Stimulated activated naive CD8-positive, alpha-beta T cell treated with anti-CD3 and anti-CD28 coated beads, Interleukin-15, Interleukin-2, amounts not matched to agents 100 ng/mL and 50 ng/mL, for 24 hours (primary cell): ENCODE measurements at regions not wholly inside any gene's neighbourhood (a gene's known extent, or its start where the extent isn't known, plus 50 kb on each side); places are given as distances from the start of the nearest gene placed in this dataset.
"Not testable (repeated sequence)": the region's sequence is repeated elsewhere in the genome, so short reads cannot be mapped to it uniquely, and the experiment has no call there.

ENCODE experiments used
- H3K27ac Mint-ChIP-seq: one replicate; pipeline ENCODE4 v1.8.0; 2021; ENCODE audit warnings: mild to moderate bottlenecking, mixed read lengths
- H3K27me3 Mint-ChIP-seq: one replicate; pipeline ENCODE4 v1.8.0; 2021; ENCODE audit warnings: mixed read lengths
- H3K36me3 Mint-ChIP-seq: one replicate; pipeline ENCODE4 v1.8.0; 2021; ENCODE audit warnings: low read depth, mixed read lengths
- H3K4me1 Mint-ChIP-seq: one replicate; pipeline ENCODE4 v1.8.0; 2021; ENCODE audit warnings: low read depth, mixed read lengths
- H3K4me3 Mint-ChIP-seq: one replicate; pipeline ENCODE4 v1.8.0; 2021; ENCODE audit warnings: mild to moderate bottlenecking, mixed read lengths
- H3K9me3 Mint-ChIP-seq: one replicate; pipeline ENCODE4 v1.8.0; 2021; ENCODE audit warnings: mixed read lengths

- Mint-ChIP-seq H3K27me3 (peaks cover 4% of the 10 kb centered on the region), H3K27ac (no peak overlapping the region), H3K4me3 (no peak overlapping the region), H3K36me3 (no peaks in the 10 kb centered on the region), H3K9me3 (peaks cover 24% of the 10 kb centered on the region), H3K4me1 (no peaks in the 10 kb centered on the region)
Measured at GRCh38 chr5:119694284-119694683, 64.9 kb downstream of the FAM170A start.

GRCh38 chr5:119706049-119706448, 76.7 kb downstream of the FAM170A start:
- H3K4me3 Mint-ChIP-seq, result no peak overlapping the region
- H3K27me3 Mint-ChIP-seq, result no peaks in the 10 kb centered on the region
- peaks cover under 1% of the 10 kb centered on the region for H3K9me3 Mint-ChIP-seq
- H3K4me1 Mint-ChIP-seq, result no peaks in the 10 kb centered on the region
- no peak overlapping the region for H3K27ac Mint-ChIP-seq
- no peaks in the 10 kb centered on the region for H3K36me3 Mint-ChIP-seq

DNA sequence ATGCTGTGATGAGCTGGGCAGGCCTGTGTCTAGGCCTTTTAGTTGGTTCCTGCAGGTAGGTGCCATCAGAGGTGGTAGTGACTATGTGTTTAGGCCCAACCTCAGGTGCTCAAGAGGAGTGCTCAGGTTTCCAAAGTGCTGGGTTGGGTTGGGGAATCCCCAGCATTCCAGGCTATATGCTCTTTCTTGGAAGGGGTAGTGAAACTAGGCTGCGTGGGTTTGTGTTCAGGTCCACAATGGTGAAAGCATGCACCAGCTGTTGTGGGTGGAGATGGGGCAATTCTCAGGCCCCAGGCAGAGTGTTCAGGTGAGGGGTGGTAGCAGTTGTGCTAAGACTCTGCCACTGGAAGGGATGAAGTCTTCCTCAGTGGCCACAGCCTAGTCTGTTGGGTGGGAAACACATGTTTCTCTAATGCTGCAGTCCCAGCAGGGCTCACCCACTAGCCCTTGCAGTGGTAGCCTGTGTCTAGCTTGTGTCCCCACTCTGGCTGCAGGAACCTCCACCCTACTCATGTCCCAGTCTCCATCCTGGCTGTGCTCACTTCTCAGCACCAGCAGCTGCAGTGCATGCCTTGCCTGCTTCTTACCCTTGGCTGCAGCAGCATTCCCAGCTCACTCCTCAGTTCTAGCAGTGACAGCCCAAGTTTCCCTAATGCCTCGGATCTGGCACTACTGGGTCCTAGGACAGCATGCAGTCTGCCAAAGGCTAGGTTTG, 78.9 kb downstream of the FAM170A start:
- no peaks in the 10 kb centered on the region for H3K36me3 Mint-ChIP-seq
- H3K27ac Mint-ChIP-seq, result no peak overlapping the region
- H3K9me3 Mint-ChIP-seq, result no peaks in the 10 kb centered on the region
- no peak overlapping the region for H3K4me3 Mint-ChIP-seq
- no peaks in the 10 kb centered on the region for H3K27me3 Mint-ChIP-seq
- no peaks in the 10 kb centered on the region for H3K4me1 Mint-ChIP-seq

DNA sequence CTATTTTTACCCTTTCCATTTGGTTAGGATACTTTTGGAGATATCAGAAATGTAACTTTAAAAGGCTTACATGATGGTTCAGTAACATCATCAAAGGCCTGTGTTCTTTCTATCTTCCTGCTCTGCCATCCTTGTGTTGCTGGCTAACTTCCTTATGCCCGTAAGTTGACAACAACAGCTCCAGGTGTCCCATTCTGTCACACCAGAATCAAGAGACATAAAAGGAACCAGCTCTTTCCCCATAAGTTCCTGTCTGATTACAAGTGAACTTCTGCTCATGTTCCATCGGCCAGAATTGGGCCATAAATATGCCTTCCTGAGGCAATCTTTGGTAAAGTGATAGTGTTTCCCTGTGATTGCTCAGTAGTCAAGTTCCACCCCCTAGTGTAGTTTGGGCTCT, 92.4 kb downstream of the FAM170A start:
- H3K9me3 Mint-ChIP-seq, result peaks cover 4% of the 10 kb centered on the region
- H3K27ac Mint-ChIP-seq, result no peak overlapping the region
- no peaks in the 10 kb centered on the region for H3K36me3 Mint-ChIP-seq
- peaks cover 3% of the 10 kb centered on the region for H3K27me3 Mint-ChIP-seq
- H3K4me1 Mint-ChIP-seq, result no peaks in the 10 kb centered on the region
- no peak overlapping the region for H3K4me3 Mint-ChIP-seq

DNA sequence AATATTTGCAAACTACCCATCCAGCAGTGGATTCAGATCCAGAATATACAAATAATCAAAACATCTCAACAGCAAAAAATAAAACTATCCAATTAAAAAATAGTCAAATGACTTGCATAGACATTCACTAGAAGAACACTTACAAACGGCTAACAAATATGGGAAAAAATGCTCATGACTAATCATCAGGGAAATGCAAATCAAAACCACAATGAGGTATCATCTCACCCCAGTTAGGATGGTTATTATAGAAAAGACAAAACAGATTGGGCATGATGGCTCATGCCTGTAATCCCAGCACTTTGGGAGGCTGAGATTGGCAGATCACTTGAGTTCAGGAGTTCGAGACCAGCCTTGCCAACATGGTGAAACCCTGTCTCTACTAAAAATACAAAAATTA, 95.9 kb downstream of the FAM170A start:
- H3K4me3 Mint-ChIP-seq, H3K27ac Mint-ChIP-seq, H3K27me3 Mint-ChIP-seq, H3K9me3 Mint-ChIP-seq, H3K4me1 Mint-ChIP-seq, H3K36me3 Mint-ChIP-seq: not testable (repeated sequence)

DNA sequence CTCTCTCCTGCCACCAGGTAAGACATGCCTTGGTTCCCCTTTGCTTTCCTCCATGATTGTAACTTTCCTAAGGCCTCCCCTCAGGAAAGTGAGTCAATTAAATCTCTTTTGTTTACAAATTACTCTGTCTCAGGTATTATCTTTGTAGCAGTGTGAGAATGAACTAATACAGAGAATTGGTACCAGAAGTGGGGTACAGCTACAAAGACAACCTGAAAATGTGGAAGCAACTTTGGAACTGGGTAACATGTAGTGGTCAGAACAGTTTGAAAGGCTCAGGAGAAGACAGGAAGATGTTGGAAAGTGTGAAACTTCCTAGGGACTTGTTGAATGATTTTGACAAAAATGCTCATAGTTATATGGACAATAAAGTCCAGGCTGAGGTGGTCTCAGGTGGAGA, 97.2 kb downstream of the FAM170A start:
- Mint-ChIP-seq H3K27ac (no peak overlapping the region), H3K27me3 (peaks cover 3% of the 10 kb centered on the region), H3K4me1 (no peaks in the 10 kb centered on the region), H3K4me3 (no peak overlapping the region), H3K36me3 (no peaks in the 10 kb centered on the region), H3K9me3 (peaks cover 7% of the 10 kb centered on the region)

DNA sequence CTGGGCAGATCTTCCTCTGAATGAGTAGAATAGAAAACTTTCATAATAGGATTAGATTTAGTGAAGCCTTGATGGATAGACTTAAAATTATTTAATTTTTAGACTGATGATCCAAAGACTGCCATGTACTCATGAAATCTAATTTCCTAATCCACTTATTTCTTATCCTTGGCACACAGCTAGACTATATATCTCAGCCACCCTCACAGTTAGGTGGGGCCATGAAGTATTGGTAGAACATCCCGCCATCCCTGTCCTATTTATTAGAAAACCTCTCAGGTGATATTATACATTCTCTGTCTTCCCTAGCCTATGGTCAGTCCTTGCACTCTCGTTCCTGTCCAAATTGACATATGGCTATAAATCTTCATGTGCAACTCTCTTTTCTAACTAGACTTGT, 110.9 kb downstream of the FAM170A start:
- Mint-ChIP-seq H3K9me3 (no peaks in the 10 kb centered on the region), H3K27ac (no peak overlapping the region), H3K36me3 (no peaks in the 10 kb centered on the region), H3K4me1 (no peaks in the 10 kb centered on the region), H3K4me3 (no peak overlapping the region), H3K27me3 (peaks cover 3% of the 10 kb centered on the region)

DNA sequence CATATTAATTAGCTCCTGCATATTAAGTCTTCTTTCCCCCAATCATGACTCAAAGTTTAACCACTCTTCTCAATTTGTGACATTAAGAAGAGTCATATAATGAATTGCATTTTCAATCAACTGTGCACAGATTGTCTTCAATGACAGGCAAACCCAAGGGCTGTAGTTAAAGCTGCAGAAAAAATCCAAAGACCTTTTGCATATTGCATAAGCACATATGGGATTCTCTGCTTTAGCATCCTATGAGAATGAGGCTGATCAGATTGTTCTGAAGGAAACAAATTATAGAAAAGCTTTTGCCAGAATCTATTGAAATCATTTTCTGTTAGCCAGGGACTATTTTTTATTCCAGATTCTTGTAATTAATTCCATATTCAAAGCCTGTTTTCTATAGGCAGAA, 112.3 kb downstream of the FAM170A start:
- no peaks in the 10 kb centered on the region for H3K4me1 Mint-ChIP-seq
- no peaks in the 10 kb centered on the region for H3K9me3 Mint-ChIP-seq
- no peak overlapping the region for H3K27ac Mint-ChIP-seq
- H3K4me3 Mint-ChIP-seq, result no peak overlapping the region
- H3K27me3 Mint-ChIP-seq, result peaks cover 3% of the 10 kb centered on the region
- H3K36me3 Mint-ChIP-seq, result no peaks in the 10 kb centered on the region

DNA sequence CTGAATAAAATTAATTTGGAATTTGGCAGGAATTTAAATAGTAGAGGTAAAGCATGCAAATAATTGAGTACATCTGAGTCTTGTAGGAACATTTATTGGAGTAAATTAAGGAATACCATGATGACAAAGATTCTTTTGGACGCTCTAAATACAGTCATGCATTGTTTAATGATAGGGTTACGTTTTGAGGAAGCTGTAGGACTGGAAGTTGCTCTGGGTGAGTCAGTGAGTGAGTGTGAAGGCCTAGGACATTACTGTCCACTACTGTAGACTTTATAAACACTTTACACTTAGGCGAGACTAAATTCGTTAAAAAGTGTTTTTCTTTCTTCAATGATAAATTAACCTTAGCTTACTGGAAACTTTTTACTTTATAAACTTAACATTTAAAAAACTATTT, 113.0 kb downstream of the FAM170A start:
- no peak overlapping the region for H3K27ac Mint-ChIP-seq
- H3K36me3 Mint-ChIP-seq, result no peaks in the 10 kb centered on the region
- H3K27me3 Mint-ChIP-seq, result peaks cover 3% of the 10 kb centered on the region
- no peak overlapping the region for H3K4me3 Mint-ChIP-seq
- no peaks in the 10 kb centered on the region for H3K4me1 Mint-ChIP-seq
- no peaks in the 10 kb centered on the region for H3K9me3 Mint-ChIP-seq

DNA sequence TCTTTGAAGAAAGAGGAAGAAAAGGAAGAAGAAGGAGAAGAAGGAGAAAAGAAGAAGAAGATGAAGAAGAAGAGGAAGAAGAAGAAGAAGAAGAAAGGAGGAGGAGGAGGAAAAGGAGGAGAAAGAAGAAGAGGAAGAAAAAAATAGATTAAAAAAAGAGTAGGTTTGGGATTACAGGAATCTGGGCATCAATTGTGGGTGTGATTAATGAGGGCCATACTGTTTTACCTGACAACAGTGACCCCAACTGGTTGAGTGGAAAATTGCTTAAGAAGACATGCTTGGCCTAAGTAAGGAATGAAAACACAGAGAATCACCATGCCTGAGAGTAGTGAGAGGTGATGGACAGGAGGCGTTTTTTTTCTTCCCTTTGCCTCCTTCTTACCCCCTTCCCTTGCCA, 114.6 kb downstream of the FAM170A start:
- no peaks in the 10 kb centered on the region for H3K36me3 Mint-ChIP-seq

GRCh38 chr5:119745976-119746375, 116.6 kb downstream of the FAM170A start:
- H3K27ac Mint-ChIP-seq, result peak overlapping the region; percentile 1
- no peak overlapping the region for H3K4me3 Mint-ChIP-seq
- H3K36me3 Mint-ChIP-seq, result no peaks in the 10 kb centered on the region
- H3K9me3 Mint-ChIP-seq, result no peaks in the 10 kb centered on the region
- H3K4me1 Mint-ChIP-seq, result no peaks in the 10 kb centered on the region
- H3K27me3 Mint-ChIP-seq, result no peaks in the 10 kb centered on the region

More for the DNA sequence above, 114.6 kb downstream of the FAM170A start:
- Mint-ChIP-seq H3K4me3 (no peak overlapping the region), H3K27me3 (peaks cover 3% of the 10 kb centered on the region), H3K27ac (no peak overlapping the region), H3K4me1 (no peaks in the 10 kb centered on the region), H3K9me3 (no peaks in the 10 kb centered on the region)

GRCh38 chr5:119746984-119747383, 117.6 kb downstream of the FAM170A start:
- H3K27me3 Mint-ChIP-seq, result no peaks in the 10 kb centered on the region
- H3K27ac Mint-ChIP-seq, result no peak overlapping the region
- no peaks in the 10 kb centered on the region for H3K36me3 Mint-ChIP-seq
- H3K4me1 Mint-ChIP-seq, result no peaks in the 10 kb centered on the region
- H3K9me3 Mint-ChIP-seq, result no peaks in the 10 kb centered on the region
- no peak overlapping the region for H3K4me3 Mint-ChIP-seq

DNA sequence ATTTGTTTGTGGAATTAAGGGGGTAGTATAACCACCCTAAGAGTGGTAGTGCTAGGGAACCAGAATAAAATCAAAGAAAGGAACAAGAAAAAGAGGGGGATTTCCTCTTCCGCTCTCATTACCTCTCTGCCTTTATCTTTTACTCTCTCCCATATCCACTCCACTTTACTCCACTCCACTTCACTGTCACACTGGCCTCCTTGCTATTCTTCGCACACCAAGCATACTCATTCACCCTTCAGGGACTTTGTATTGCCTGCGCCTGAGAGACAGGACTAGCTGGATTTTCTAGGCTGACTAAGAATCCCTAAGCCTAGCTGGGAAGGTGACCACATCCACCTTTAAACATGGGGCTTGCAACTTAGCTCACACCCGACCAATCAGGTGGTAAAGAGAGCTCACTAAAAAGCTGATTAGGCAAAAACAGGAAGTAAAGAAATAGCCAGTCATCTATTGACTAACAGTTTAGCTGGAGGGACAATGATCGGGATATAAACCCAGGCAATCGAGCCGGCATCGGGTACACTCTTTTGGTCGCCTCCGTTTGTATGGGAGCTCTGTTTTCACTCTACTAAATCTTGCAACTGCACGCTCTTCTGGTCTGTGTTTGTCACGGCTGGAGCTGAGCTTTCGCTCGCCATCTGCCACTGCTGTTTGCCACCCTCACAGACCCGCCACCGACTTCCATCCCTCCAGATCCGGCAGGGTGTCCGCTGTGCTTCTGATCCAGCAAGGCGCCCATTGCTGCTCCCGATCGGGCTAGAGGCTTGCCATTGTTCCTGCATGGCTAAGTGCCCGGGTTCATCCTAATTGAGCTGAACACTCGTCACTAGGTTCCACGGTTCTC, 121.8 kb downstream of the FAM170A start:
- Mint-ChIP-seq H3K36me3 (no peaks in the 10 kb centered on the region), H3K4me1 (no peaks in the 10 kb centered on the region), H3K4me3 (no peak overlapping the region), H3K27me3 (no peaks in the 10 kb centered on the region), H3K27ac (no peak overlapping the region), H3K9me3 (no peaks in the 10 kb centered on the region)

DNA sequence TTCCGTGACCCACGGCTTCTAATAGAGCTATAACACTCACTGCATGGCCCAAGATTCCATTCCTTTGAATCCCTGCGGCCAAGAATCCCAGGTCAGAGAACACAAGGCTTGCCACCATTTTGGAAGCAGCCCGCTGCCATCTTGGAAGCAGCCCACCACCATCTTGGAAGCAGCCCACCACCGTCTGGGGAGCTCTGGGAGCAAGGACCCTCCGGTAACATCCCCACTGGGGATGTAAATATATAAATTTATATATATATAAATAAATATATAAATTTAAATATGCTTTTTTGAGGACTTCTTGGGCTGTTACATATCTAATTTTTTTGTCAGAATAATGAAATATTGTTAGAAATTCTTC, 122.4 kb downstream of the FAM170A start:
- Mint-ChIP-seq H3K36me3 (no peaks in the 10 kb centered on the region), H3K4me3 (no peak overlapping the region), H3K27me3 (no peaks in the 10 kb centered on the region), H3K27ac (no peak overlapping the region), H3K9me3 (no peaks in the 10 kb centered on the region), H3K4me1 (no peaks in the 10 kb centered on the region)

GRCh38 chr5:119752921-119753886, 123.8 kb downstream of the FAM170A start:
- Mint-ChIP-seq H3K27ac (no peak overlapping the region), H3K4me1 (no peaks in the 10 kb centered on the region), H3K27me3 (no peaks in the 10 kb centered on the region), H3K4me3 (no peak overlapping the region), H3K9me3 (no peaks in the 10 kb centered on the region), H3K36me3 (no peaks in the 10 kb centered on the region)
